Gastrocnemius medialis (tissue), 4 donors: ENCODE measurements at regions not wholly inside any gene's neighbourhood (a gene's known extent, or its start where the extent isn't known, plus 50 kb on each side); places are given as distances from the start of the nearest gene placed in this dataset.

Experiments
- ATAC-seq, 2 donors: fragments of 150-250 bp; one replicate each; pipeline ENCODE4 v1.9.1; 2016
- DNase-seq, 2 donors: peaks; one replicate each; pipeline ENCODE4 v3.0.0-alpha.2; 2019
- H3K27ac ChIP-seq, 4 donors: fragments of 200-600 bp; sonication (generic); 1 replicate in 1 of 4; 2 replicates in 3 of 4; pipeline ENCODE4 v1.5.1; 2016 to 2018; ENCODE audit warnings: mild to moderate bottlenecking in 2 of 4, moderate library complexity in 1 of 4
- H3K27me3 ChIP-seq, 3 donors: fragments of 200-600 bp; sonication (generic) in 2 of 3; 1 replicate in 1 of 3; 2 replicates in 2 of 3; pipeline versions ENCODE4 v1.5.1 to v1.6.0; 2016 to 2019; ENCODE audit warnings: mild to moderate bottlenecking in 1 of 3, moderate library complexity in 1 of 3
- H3K36me3 ChIP-seq, 2 donors: fragments of 200-600 bp; sonication (generic) in 1 of 2; one replicate each; pipeline ENCODE4 v1.5.1; 2017 to 2018
- H3K4me1 ChIP-seq, 2 donors: fragments of 200-600 bp; sonication (generic) in 1 of 2; one replicate each; pipeline ENCODE4 v1.5.1; 2016 to 2017; ENCODE audit warnings: mild to moderate bottlenecking in 2 of 2
- H3K4me3 ChIP-seq, 4 donors: fragments of 200-600 bp; sonication (generic) in 3 of 4; 1 replicate in 1 of 4; 2 replicates in 3 of 4; pipeline ENCODE4 v1.5.1; 2016 to 2019; ENCODE audit warnings: mild to moderate bottlenecking in 2 of 4
- H3K9me3 ChIP-seq, 3 donors: fragments of 200-600 bp; sonication (generic) in 2 of 3; 1 replicate in 1 of 3; 2 replicates in 2 of 3; pipeline ENCODE4 v1.5.1; 2016 to 2019
- CTCF ChIP-seq, 5 experiments: fragments of 450-650 bp in 3 of 5; fragments of 200-600 bp in 2 of 5; sonication (generic) in 2 of 5; IDR thresholded peaks in 4 of 5; conservative IDR thresholded peaks in 1 of 5; 1 replicate in 4 of 5; 2 replicates in 1 of 5; pipeline ENCODE4 v1.5.1; 2016 to 2019; ENCODE audit warnings: antibody characterized with exemption in 5 of 5, mild to moderate bottlenecking in 3 of 5, moderate library complexity in 3 of 5
- POLR2A ChIP-seq, 2 donors: fragments of 450-650 bp; IDR thresholded peaks; one replicate each; pipeline ENCODE4 v1.6.1; 2017; ENCODE audit warnings: antibody characterized with exemption in 2 of 2, mild to moderate bottlenecking in 2 of 2, moderate library complexity in 2 of 2
- in situ Hi-C, 4 donors: fragments of 200-750 bp; cut with MboI; loops; one replicate each; pipeline versions ENCODE4 v1.15.0 to v1.8.0; 2017; ENCODE audit warnings: low sequenced_read_pairs in 4 of 4
- intact Hi-C: fragments of 100-400 bp; cut with DNase I; formaldehyde crosslinking; loops from one replicate; pipeline ENCODE4 v1.15.1; 2023; ENCODE audit warnings: low total_unique reads

GRCh38 chr10:106479636-106480035 lies 684.9 kb downstream of the SORCS1 start:
- in situ Hi-C loops, result no loop called here
- TF ChIP-seq POLR2A (IDR thresholded peaks at IDR 0.05) (no peak), CTCF (IDR thresholded peaks at IDR 0.05 in 4 of 5, conservative IDR thresholded peaks at IDR 0.05 in 1 of 5) (no peak)
- H3K27ac ChIP-seq, result no peak overlapping the region
- no peaks in the 10 kb centered on the region for H3K27me3 ChIP-seq
- no peaks in the 10 kb centered on the region for H3K9me3 ChIP-seq
- no peaks in the 10 kb centered on the region for H3K36me3 ChIP-seq
- H3K4me3 ChIP-seq, result no peak overlapping the region
- DNase-seq, result no peak
- H3K4me1 ChIP-seq, result no peaks in the 10 kb centered on the region
- intact Hi-C loops, result no loop called here
- ATAC-seq, result no peak

- no peaks in the 10 kb centered on the region for H3K4me1 ChIP-seq
- no peak overlapping the region for H3K4me3 ChIP-seq
- TF ChIP-seq CTCF (IDR thresholded peaks at IDR 0.05 in 4 of 5, conservative IDR thresholded peaks at IDR 0.05 in 1 of 5), result no peak
- TF ChIP-seq POLR2A (IDR thresholded peaks at IDR 0.05), result no peak
- DNase-seq, result no peak
- no peaks in the 10 kb centered on the region for H3K27me3 ChIP-seq
- no peak for ATAC-seq
- intact Hi-C loops (no loop called here), in situ Hi-C loops (no loop called here)
- H3K9me3 ChIP-seq, result no peaks in the 10 kb centered on the region
- H3K27ac ChIP-seq, result no peak overlapping the region
- no peaks in the 10 kb centered on the region for H3K36me3 ChIP-seq
These were observed 689.6 kb downstream of the SORCS1 start for GRCh38 chr10:106474876-106475275.

DNA sequence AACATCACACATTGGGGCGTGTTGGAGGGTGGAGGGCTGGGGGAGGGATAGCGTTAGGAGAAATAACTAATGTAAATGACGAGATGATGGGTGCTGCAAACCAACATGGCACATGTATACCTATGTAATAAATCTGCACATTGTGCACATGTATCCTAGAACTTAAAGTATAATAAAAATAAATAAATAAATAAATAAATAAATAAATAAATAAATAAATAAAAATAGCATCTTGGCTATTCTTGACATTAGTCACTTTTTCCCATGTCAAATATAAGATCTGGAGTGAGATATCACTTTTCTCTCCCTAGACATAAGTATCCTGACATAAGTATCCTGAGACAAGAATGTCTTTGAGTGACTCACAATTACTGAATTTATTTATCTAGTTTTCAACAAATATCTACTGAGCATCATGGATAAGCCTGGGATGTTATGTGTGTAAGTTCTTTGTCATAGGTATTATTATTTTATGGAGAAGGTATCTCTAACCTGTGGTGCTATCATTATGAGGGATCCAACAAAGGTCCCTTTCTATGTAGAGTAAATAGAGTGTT lies 691.3 kb downstream of the SORCS1 start:
- in situ Hi-C loops (no loop called here), intact Hi-C loops (no loop called here)
- Histone ChIP-seq H3K4me3 (no peak overlapping the region), H3K36me3 (no peaks in the 10 kb centered on the region), H3K27me3 (no peaks in the 10 kb centered on the region), H3K27ac (no peak overlapping the region), H3K9me3 (no peaks in the 10 kb centered on the region), H3K4me1 (no peaks in the 10 kb centered on the region)
- no peak for DNase-seq
- TF ChIP-seq CTCF (IDR thresholded peaks at IDR 0.05 in 4 of 5, conservative IDR thresholded peaks at IDR 0.05 in 1 of 5) (no peak), POLR2A (IDR thresholded peaks at IDR 0.05) (no peak)
- ATAC-seq, result no peak

GRCh38 chr10:106467506-106467905 lies 697.0 kb downstream of the SORCS1 start:
- intact Hi-C loops (no loop called here), in situ Hi-C loops (no loop called here)
- no peak for DNase-seq
- Histone ChIP-seq H3K27ac (no peak overlapping the region), H3K4me3 (no peak overlapping the region), H3K27me3 (no peaks in the 10 kb centered on the region), H3K36me3 (no peaks in the 10 kb centered on the region), H3K9me3 (no peaks in the 10 kb centered on the region), H3K4me1 (no peaks in the 10 kb centered on the region)
- no peak for TF ChIP-seq POLR2A (IDR thresholded peaks at IDR 0.05)
- TF ChIP-seq CTCF (IDR thresholded peaks at IDR 0.05 in 4 of 5, conservative IDR thresholded peaks at IDR 0.05 in 1 of 5), result no peak
- ATAC-seq, result no peak

GRCh38 chr10:106457522-106457921 lies 707.0 kb downstream of the SORCS1 start:
- H3K4me1 ChIP-seq, result no peaks in the 10 kb centered on the region
- no peaks in the 10 kb centered on the region for H3K27me3 ChIP-seq
- ATAC-seq (no peak), DNase-seq (no peak)
- in situ Hi-C loops (no loop called here), intact Hi-C loops (no loop called here)
- H3K27ac ChIP-seq, result no peak overlapping the region
- no peaks in the 10 kb centered on the region for H3K36me3 ChIP-seq
- no peaks in the 10 kb centered on the region for H3K9me3 ChIP-seq
- TF ChIP-seq CTCF (IDR thresholded peaks at IDR 0.05 in 4 of 5, conservative IDR thresholded peaks at IDR 0.05 in 1 of 5), result no peak
- TF ChIP-seq POLR2A (IDR thresholded peaks at IDR 0.05), result no peak
- H3K4me3 ChIP-seq, result no peak overlapping the region
